LNCaP clone FGC (cell line): ENCODE measurements at regions not wholly inside any gene's neighbourhood (a gene's known extent, or its start where the extent isn't known, plus 50 kb on each side); places are given as distances from the start of the nearest gene placed in this dataset.
A peak's percentile ranks its signal among the peaks of the same experiment; 100 is the strongest.
"Not testable (repeated sequence)": the region's sequence is repeated elsewhere in the genome, so short reads cannot be mapped to it uniquely, and the experiment has no call there.

ENCODE experiments used
- DNase-seq: peaks from one replicate; pipeline ENCODE4 v3.0.0-alpha.2; 2011; ENCODE audit warnings: low read depth
- H3K4me3 ChIP-seq: 2 replicates; pipeline ENCODE4 v1.5.1; 2011; ENCODE audit warnings: mild to moderate bottlenecking, low read depth, low read length, control low read depth
- CTCF ChIP-seq: IDR thresholded peaks from 2 replicates; pipeline ENCODE4 v1.5.1; 2012; ENCODE audit warnings: mild to moderate bottlenecking; ENCODE audit not compliant: control insufficient read depth, insufficient read depth; ENCODE audit errors: extremely low read depth

- H3K4me3 ChIP-seq, result no peak overlapping the region
- no peak for TF ChIP-seq CTCF
- DNase-seq, result no peak
Observed at GRCh38 chr5:21397693-21398092, 1409.7 kb upstream of the CDH18 start.

GRCh38 chr5:21391506-21391905 lies 1403.5 kb upstream of the CDH18 start:
- DNase-seq, result no peak

GRCh38 chr5:21360754-21361153 lies 1372.8 kb upstream of the CDH18 start:
- H3K4me3 ChIP-seq, DNase-seq: not testable (repeated sequence)

More at GRCh38 chr5:21391506-21391905, 1403.5 kb upstream of the CDH18 start:
- no peak for TF ChIP-seq CTCF
- no peak overlapping the region for H3K4me3 ChIP-seq

- not testable (repeated sequence) for H3K4me3 ChIP-seq, DNase-seq
Observed at GRCh38 chr5:21341948-21342261, 1353.9 kb upstream of the CDH18 start.

GRCh38 chr5:21341203-21341947 lies 1353.4 kb upstream of the CDH18 start:
- not testable (repeated sequence) for DNase-seq, H3K4me3 ChIP-seq

- DNase-seq, result peak; percentile 59
- not testable (repeated sequence) for H3K4me3 ChIP-seq
Observed at GRCh38 chr5:21340233-21340632, 1352.2 kb upstream of the CDH18 start.

- not testable (repeated sequence) for H3K4me3 ChIP-seq, DNase-seq
Observed at GRCh38 chr5:21336478-21336877, 1348.5 kb upstream of the CDH18 start.

GRCh38 chr5:21315376-21315775 lies 1327.4 kb upstream of the CDH18 start:
- DNase-seq, H3K4me3 ChIP-seq: not testable (repeated sequence)

- DNase-seq, H3K4me3 ChIP-seq: not testable (repeated sequence)
Observed at GRCh38 chr5:21301205-21301604, 1313.2 kb upstream of the CDH18 start.

- not testable (repeated sequence) for DNase-seq
Observed at GRCh38 chr5:21274361-21274760, 1286.4 kb upstream of the CDH18 start.

GRCh38 chr5:21263361-21263760 lies 1275.4 kb upstream of the CDH18 start:
- no peak for DNase-seq
- TF ChIP-seq CTCF, result no peak
- no peak overlapping the region for H3K4me3 ChIP-seq

More at GRCh38 chr5:21274361-21274760, 1286.4 kb upstream of the CDH18 start:
- not testable (repeated sequence) for H3K4me3 ChIP-seq

GRCh38 chr5:21254161-21254560 lies 1266.2 kb upstream of the CDH18 start:
- no peak for DNase-seq
- H3K4me3 ChIP-seq, result no peak overlapping the region
- TF ChIP-seq CTCF, result no peak
